SK-N-SH (cell line): ENCODE measurements at regions not wholly inside any gene's neighbourhood (a gene's known extent, or its start where the extent isn't known, plus 50 kb on each side); places are given as distances from the start of the nearest gene placed in this dataset.

ENCODE experiments used
- CTCF ChIA-PET: fragments of 300-600, 350-600 bp; formaldehyde crosslinking; extraction: SDS; loops from one replicate; lab custom pipeline; 2021; lab: Yijun Ruan, JAX
- POLR2A ChIA-PET: fragments of 350-600 bp; sonication (Branson Sonifier 250); formaldehyde crosslinking; extraction: SDS; loops from one replicate; lab custom pipeline; 2020; ENCODE audit warnings: antibody characterized with exemption, inconsistent platforms; lab: Yijun Ruan, JAX
- DNase-seq: peaks from one replicate; pipeline ENCODE4 v3.0.0; 2012
- H2AFZ ChIP-seq: fragments of 200-600 bp; sonication (generic); 2 replicates; pipeline ENCODE4 v1.8.1; 2016; ENCODE audit warnings: antibody characterized with exemption, mild to moderate bottlenecking, low read depth
- H3F3A ChIP-seq: fragments of 200-600 bp; sonication (generic); replicated peaks from 2 replicates; pipeline ENCODE3; 2016; ENCODE audit warnings: antibody characterized with exemption, mild to moderate bottlenecking; ENCODE audit not compliant: insufficient read depth
- H3K27ac ChIP-seq, 2 experiments: fragments of 200-500 bp in 1 of 2; fragments of 200-600 bp in 1 of 2; sonication (Bioruptor generic) in 1 of 2; sonication (generic), shearing (Covaris generic) in 1 of 2; 2 replicates each; pipeline versions ENCODE4 v1.5.1 to v1.6.1; 2014 to 2016; ENCODE audit warnings: low read depth in 2 of 2, inconsistent platforms in 1 of 2, low read length in 1 of 2, mild to moderate bottlenecking in 1 of 2, mixed read lengths in 1 of 2
- H3K27me3 ChIP-seq: fragments of 200-600 bp; sonication (generic), shearing (Covaris generic); 2 replicates; pipeline ENCODE4 v1.6.1; 2016; ENCODE audit warnings: mixed run types; ENCODE audit not compliant: insufficient read depth
- H3K36me3 ChIP-seq, 2 experiments: fragments of 200-500 bp in 1 of 2; fragments of 200-600 bp in 1 of 2; sonication (Bioruptor generic) in 1 of 2; sonication (generic) in 1 of 2; replicated peaks in 1 of 2; 2 replicates each; pipeline versions ENCODE3 to v1.5.1; 2014 to 2016; ENCODE audit warnings: low read length in 1 of 2, mild to moderate bottlenecking in 1 of 2; ENCODE audit not compliant: insufficient read depth in 2 of 2, control insufficient read depth in 1 of 2
- H3K4me1 ChIP-seq, 2 experiments: fragments of 200-500 bp in 1 of 2; fragments of 200-600 bp in 1 of 2; sonication (Bioruptor generic) in 1 of 2; sonication (generic), shearing (Covaris generic) in 1 of 2; 2 replicates each; pipeline versions ENCODE4 v1.5.1 to v1.6.1; 2014 to 2016; ENCODE audit warnings: low read depth in 1 of 2, low read length in 1 of 2, mixed run types in 1 of 2; ENCODE audit not compliant: insufficient read depth in 2 of 2, control insufficient read depth in 1 of 2
- H3K4me2 ChIP-seq: fragments of 200-600 bp; sonication (generic), shearing (Covaris generic); 2 replicates; pipeline ENCODE4 v1.6.1; 2017; ENCODE audit warnings: mixed run types
- H3K4me3 ChIP-seq, 2 experiments: fragments of 200-500 bp in 1 of 2; fragments of 200-600 bp in 1 of 2; sonication (Bioruptor generic) in 1 of 2; sonication (generic), shearing (Covaris generic) in 1 of 2; 2 replicates each; pipeline versions ENCODE4 v1.5.1 to v1.8.1; 2014 to 2016; ENCODE audit warnings: low read depth in 2 of 2, inconsistent platforms in 1 of 2, low read length in 1 of 2, mild to moderate bottlenecking in 1 of 2, mixed read lengths in 1 of 2, moderate library complexity in 1 of 2
- H3K79me2 ChIP-seq: fragments of 200-600 bp; sonication (generic); 2 replicates; pipeline ENCODE4 v1.8.1; 2017; ENCODE audit warnings: mild to moderate bottlenecking; ENCODE audit not compliant: insufficient read depth
- H3K9ac ChIP-seq: fragments of 200-600 bp; sonication (generic); 2 replicates; pipeline ENCODE4 v1.6.1; 2017; ENCODE audit warnings: mixed run types
- H3K9me2 ChIP-seq: fragments of 200-600 bp; sonication (generic); 2 replicates; pipeline ENCODE4 v1.6.1; 2017; ENCODE audit warnings: mixed run types
- H3K9me3 ChIP-seq: fragments of 200-600 bp; sonication (generic); 2 replicates; pipeline ENCODE4 v1.6.1; 2017; ENCODE audit warnings: mixed run types, mild to moderate bottlenecking, moderate library complexity
- H4K20me1 ChIP-seq: fragments of 200-600 bp; sonication (generic); 2 replicates; pipeline ENCODE4 v1.6.1; 2017; ENCODE audit warnings: mild to moderate bottlenecking, mixed run types; ENCODE audit not compliant: insufficient read depth
- CTCF ChIP-seq: fragments of 200-600 bp; sonication (generic); IDR thresholded peaks from 2 replicates; pipeline ENCODE4 v1.6.1; 2017; ENCODE audit warnings: antibody characterized with exemption, mild to moderate bottlenecking, moderate library complexity
- EP300 ChIP-seq, 2 experiments: IDR thresholded peaks; 2 replicates each; pipeline versions ENCODE4 v1.4.0 to v1.6.1; 2012; ENCODE audit warnings: borderline replicate concordance in 1 of 2, low read depth in 1 of 2, low read length in 1 of 2
- EZH2phosphoT487 ChIP-seq: fragments of 200-600 bp; sonication (generic); IDR thresholded peaks from 2 replicates; pipeline ENCODE4 v1.6.1; 2017; ENCODE audit warnings: low read depth, mixed run types, mild to moderate bottlenecking, antibody characterized with exemption, moderate library complexity, borderline replicate concordance
- FOSL2 ChIP-seq: IDR thresholded peaks from 2 replicates; pipeline ENCODE4 v1.4.0; 2012; ENCODE audit warnings: low read depth, mild to moderate bottlenecking, moderate library complexity, borderline replicate concordance
- FOXJ3 ChIP-seq: sonication (generic); formaldehyde crosslinking; IDR thresholded peaks from 2 replicates; pipeline ENCODE4 v1.5.1; 2020; ENCODE audit warnings: mild to moderate bottlenecking, missing genetic modification reagents
- JUND ChIP-seq: IDR thresholded peaks from 2 replicates; pipeline ENCODE4 v1.4.0; 2012
- MAX ChIP-seq: IDR thresholded peaks from 2 replicates; pipeline ENCODE4 v1.4.0; 2012; ENCODE audit warnings: low read depth
- MXI1 ChIP-seq: IDR thresholded peaks from 2 replicates; pipeline ENCODE4 v1.6.1; 2012; ENCODE audit warnings: mild to moderate bottlenecking, low read depth, low read length, improper control_type of control experiment
- PBX3 ChIP-seq: IDR thresholded peaks from 2 replicates; pipeline ENCODE4; 2012
- RAD21 ChIP-seq: IDR thresholded peaks from 2 replicates; pipeline ENCODE4 v1.6.1; 2012; ENCODE audit warnings: mild to moderate bottlenecking, low read length
- REST ChIP-seq: IDR thresholded peaks from 2 replicates; pipeline ENCODE4 v1.6.1; 2012; ENCODE audit warnings: mild to moderate bottlenecking, low read depth, low read length, moderate library complexity
- SIN3A ChIP-seq: IDR thresholded peaks from 2 replicates; pipeline ENCODE4 v1.6.1; 2012; ENCODE audit warnings: low read depth, mild to moderate bottlenecking, low read length, moderate library complexity, borderline replicate concordance
- TEAD4 ChIP-seq: IDR thresholded peaks from 2 replicates; pipeline ENCODE4 v1.4.0; 2012; ENCODE audit warnings: mild to moderate bottlenecking, borderline replicate concordance; ENCODE audit not compliant: insufficient read depth
- YY1 ChIP-seq: IDR thresholded peaks from 2 replicates; pipeline ENCODE4 v1.4.0; 2012; ENCODE audit warnings: low read depth, mild to moderate bottlenecking
- WGBS: methylation state at CpG from one replicate; pipeline ENCODE4 v1.1.6; 2017; ENCODE audit warnings: low lambda C conversion rate; 5-methylcytosine and 5-hydroxymethylcytosine counted together

- POLR2A ChIA-PET, result no interaction called here
- no peak overlapping the region for H3K27ac ChIP-seq
Measured at GRCh38 chr2:18365342-18365741, 195.1 kb downstream of the RDH14 start.

More at GRCh38 chr2:18365342-18365741, 195.1 kb downstream of the RDH14 start:
- H3K4me3 ChIP-seq, result no peak overlapping the region
- no peak overlapping the region for H3K4me2 ChIP-seq
- no peaks in the 10 kb centered on the region for H3K9me2 ChIP-seq
- no peaks in the 10 kb centered on the region for H3K36me3 ChIP-seq
- no peaks in the 10 kb centered on the region for H4K20me1 ChIP-seq
- peaks cover 16% of the 10 kb centered on the region; the same call in 1 of the 2 replicates for H3K27me3 ChIP-seq
- H3F3A ChIP-seq, result no peaks in the 10 kb centered on the region
- H3K4me1 ChIP-seq, result no peaks in the 10 kb centered on the region; a peak in 1 of 4 replicates
- TF ChIP-seq MXI1 (no peak), PBX3 (no peak), SIN3A (no peak), REST (no peak), EZH2phosphoT487 (no peak), CTCF (no peak), EP300 (IDR thresholded peaks at IDR 0.05; ENCODE audit: borderline replicate concordance in 1 of 2, low read depth in 1 of 2, low read length in 1 of 2) (no peak), JUND (no peak), FOXJ3 (no peak), FOSL2 (no peak), TEAD4 (no peak), RAD21 (no peak), MAX (no peak), YY1 (no peak)
- H3K9me3 ChIP-seq, result no peaks in the 10 kb centered on the region
- CTCF ChIA-PET, result interaction anchor here (3.1 kb wide), 1 partner anchor 13 kb away, joined by 13 read pairs; no protein-coding TSS in a partner anchor
- no peak overlapping the region for H2AFZ ChIP-seq
- no peak overlapping the region for H3K9ac ChIP-seq
- WGBS, result 14% methylated on average over 2 of the region's 2 CpGs
- H3K79me2 ChIP-seq, result no peaks in the 10 kb centered on the region
- no peak for DNase-seq
